GM12892 (cell line): ENCODE measurements at regions not wholly inside any gene's neighbourhood (a gene's known extent, or its start where the extent isn't known, plus 50 kb on each side); places are given as distances from the start of the nearest gene placed in this dataset.

Source experiments
- POLR2AphosphoS5 ChIP-seq: IDR thresholded peaks from 2 replicates; pipeline ENCODE4 v1.6.1; 2011; ENCODE audit warnings: low read depth, low read length, control low read depth
- TAF1 ChIP-seq: IDR thresholded peaks from 2 replicates; pipeline ENCODE4 v1.6.1; 2011; ENCODE audit warnings: low read depth, mild to moderate bottlenecking, control low read depth, low read length, borderline replicate concordance

DNA sequence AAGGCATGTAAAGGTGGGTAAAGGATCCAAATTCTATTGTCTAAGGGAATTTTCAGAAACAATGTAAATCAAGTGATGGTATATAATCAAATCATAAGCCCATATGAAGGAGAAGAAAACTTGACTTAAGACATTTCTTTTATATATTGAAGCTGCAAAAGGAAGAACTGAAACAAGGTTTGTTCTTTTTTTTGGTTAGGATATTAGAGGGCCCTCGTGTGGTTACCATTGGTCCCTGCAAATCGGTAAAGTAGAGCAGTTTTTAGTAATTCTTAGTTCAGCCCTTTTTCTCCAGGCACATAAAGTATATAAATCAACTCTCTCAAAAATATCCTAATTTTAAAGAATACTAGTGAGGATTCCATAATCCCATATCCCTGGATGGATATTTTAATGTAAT, 105.6 kb upstream of the STK17B start:
- no peak for TF ChIP-seq POLR2AphosphoS5
- no peak for TF ChIP-seq TAF1
